ENCODE measurements at regions not wholly inside any gene's neighbourhood (a gene's known extent, or its start where the extent isn't known, plus 50 kb on each side); places are given as distances from the start of the nearest gene placed in this dataset.
"Not testable (repeated sequence)": the region's sequence is repeated elsewhere in the genome, so short reads cannot be mapped to it uniquely, and the experiment has no call there.

DNA sequence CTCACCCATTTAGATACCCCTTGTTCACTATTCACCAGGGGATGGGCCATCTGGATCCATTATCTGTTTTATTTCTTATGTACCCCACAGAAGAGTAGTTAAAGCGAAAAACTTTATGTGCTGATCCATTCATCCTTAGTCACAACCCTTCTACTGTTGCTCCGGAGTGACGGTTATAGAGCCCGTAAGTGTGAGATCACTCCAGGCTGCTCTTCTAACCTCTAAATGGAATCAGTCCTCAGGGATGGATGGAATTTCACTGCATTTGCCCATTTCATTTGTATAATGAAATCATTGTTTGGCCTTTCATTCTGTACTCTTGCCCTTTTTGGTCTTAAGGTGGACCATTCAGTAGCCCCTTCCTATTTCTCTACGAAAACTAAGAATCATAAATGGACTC lies 409.3 kb upstream of the RUNX1 start:
- no peak for DNase-seq

DNA sequence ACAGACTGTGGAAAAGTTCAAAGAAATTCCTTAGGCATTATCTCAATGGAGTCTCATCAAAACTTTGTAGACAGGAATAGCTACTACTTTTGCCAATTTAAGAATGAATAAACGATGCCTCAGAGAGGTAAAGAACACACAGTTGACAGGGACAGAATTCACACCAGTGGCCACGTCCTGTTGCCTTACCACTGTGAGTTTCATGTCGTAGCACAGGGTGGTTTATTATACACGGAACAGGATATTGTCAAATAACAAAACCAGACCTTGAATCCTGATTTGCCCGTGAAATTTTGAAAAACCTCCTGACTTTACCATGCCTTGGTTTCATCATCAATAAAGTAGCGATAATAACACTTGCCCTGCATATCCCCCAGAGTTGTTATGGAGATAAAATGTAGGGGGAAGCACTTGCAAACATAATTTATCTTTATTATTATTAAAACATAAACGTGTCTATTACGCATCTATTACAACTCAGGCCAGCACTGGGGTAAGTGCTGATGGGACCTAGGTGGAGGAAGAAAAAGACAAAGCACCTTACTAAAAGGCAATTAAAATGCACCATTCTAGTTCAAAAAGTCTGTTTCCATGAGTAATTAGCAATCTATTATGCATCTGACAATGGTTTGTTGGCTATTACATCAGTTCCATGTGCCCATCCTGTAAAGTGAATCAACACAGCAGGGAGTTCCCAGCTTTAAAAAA lies 408.1 kb upstream of the RUNX1 start:
- no peak for DNase-seq

DNA sequence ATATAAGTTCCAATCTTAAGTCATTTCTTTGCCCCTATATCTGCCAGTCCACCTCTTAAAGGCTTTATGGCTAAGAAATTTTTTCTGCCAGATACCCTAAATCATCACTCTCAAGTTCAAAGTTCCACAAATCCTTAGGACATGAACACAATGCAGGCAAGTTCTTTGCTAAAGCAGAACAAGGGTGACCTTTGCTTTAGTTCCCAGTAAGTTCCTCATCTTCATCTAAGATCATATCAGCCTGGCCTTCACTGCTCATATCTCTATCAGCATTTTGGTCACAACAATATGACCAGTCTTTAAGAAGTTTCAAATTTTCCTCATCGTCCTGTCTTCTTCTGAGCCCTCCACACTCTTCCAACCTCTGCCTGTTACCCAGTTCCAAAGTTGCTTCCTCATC lies 402.2 kb upstream of the RUNX1 start:
- no peak for DNase-seq

DNA sequence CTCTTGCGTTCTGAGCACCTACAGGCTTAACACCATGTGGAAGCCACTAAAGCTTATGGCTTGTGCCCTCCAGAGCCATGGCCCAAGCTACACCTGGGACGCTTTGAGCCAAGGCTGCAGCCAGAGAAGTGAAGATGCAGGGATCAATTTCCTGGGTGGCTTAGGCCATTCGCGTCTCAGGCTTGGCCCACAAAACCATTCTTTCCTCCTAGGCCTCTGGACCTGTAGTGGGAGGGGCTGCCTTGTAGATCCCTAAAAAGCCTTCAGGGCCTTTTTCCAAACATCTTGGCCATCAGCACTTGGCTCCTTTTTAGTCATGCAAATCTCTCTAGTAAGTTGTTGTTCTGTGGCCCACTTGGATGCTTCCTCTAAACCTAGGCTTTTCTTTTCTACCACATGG lies 401.7 kb upstream of the RUNX1 start:
- no peak for DNase-seq

DNA sequence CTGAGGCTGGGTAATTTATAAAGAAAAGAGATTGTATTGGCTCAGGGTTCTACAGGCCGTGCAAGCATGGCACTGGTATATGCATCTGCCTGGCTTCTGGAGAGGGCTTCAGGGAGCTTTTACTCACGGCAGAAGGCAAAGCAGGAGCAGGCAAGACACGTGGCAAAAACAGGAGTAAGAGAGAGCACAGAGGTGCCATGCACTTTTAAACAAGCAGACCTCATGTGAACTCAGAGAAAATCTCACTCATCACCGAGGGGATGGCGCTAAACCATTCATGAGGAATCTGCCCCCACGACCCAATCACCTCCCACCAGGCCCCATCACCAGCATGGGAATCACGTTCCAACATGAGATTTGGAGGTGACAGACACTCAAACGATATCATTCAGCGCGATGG lies 400.7 kb upstream of the RUNX1 start:
- no peak for DNase-seq

- DNase-seq: no peak
Observed at GRCh38 chr21:35448876-35449599, 399.9 kb upstream of the RUNX1 start.

GRCh38 chr21:35444391-35444790 lies 395.3 kb upstream of the RUNX1 start:
- no peak for DNase-seq

- DNase-seq: no peak
Observed at GRCh38 chr21:35441868-35442582, 392.9 kb upstream of the RUNX1 start.

- DNase-seq: no peak
Observed at GRCh38 chr21:35438643-35439404, 389.7 kb upstream of the RUNX1 start.

DNA sequence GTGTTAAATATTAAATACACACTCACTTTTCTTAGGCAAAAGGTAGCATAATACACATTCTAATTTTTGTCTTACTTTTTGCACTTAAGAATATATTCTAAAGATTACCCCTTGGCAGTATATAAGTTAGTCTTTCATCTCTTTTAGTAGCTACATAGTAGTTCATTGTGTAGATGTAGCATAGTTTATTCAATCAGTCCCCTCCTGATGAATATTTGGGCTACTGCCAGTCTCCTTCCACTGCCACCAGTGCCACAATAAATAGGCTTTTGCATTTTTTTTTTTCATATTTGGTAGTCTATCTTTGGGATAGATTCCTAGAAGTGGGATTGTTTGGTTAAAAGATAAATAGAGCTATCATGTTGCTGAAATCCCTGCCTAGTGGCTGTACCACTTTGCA lies 388.8 kb upstream of the RUNX1 start:
- DNase-seq: no peak

DNA sequence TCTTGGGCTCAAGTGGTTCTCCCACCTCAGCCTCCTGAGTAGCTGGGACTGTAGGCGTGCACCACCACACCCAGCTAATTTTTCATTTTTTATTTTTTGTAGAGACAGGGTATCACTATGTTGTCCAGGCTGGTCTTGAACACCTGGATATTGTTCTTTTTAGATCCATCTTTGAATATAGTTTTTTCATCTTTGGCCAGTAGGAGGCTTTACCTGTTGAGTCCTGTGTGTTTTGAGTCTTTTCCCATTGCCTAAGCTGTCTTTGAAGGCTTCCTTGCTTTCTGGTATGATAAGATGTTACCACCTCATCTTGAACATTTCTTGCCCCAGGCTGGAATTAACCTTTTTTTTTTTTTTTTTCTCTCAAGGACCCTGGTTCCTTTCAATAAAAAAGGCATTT lies 387.8 kb upstream of the RUNX1 start:
- no peak for DNase-seq

- DNase-seq: not testable (repeated sequence)
Observed at GRCh38 chr21:35432601-35433000, 383.5 kb upstream of the RUNX1 start.

DNA sequence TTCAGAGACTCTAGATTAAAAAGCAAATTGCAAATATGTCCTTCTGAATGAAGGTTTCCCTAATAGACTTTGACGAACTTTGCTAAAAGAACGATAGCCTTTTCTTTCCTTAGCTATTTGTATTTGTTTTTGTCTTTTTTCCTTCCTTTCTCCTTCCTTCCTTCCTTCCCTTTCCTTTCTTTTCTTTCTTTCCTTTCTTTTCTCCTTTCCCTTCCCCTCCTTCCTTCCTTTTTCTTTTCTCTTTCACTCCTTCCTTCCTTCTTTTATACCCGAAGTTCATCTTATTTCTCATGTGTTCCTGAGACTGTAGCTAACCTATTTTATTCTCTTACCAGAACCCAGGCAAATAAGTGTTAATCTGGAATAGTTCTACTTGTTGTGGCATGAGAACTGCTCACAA lies 381.2 kb upstream of the RUNX1 start:
- DNase-seq: no peak

- no peak for DNase-seq
Observed at GRCh38 chr21:35428937-35429336, 379.8 kb upstream of the RUNX1 start.

- no peak for DNase-seq
Observed at GRCh38 chr21:35428489-35428888, 379.4 kb upstream of the RUNX1 start.

GRCh38 chr21:35428001-35428320 lies 378.9 kb upstream of the RUNX1 start:
- no peak for DNase-seq

- no peak for DNase-seq
Observed at GRCh38 chr21:35427320-35428000, 378.4 kb upstream of the RUNX1 start.

DNA sequence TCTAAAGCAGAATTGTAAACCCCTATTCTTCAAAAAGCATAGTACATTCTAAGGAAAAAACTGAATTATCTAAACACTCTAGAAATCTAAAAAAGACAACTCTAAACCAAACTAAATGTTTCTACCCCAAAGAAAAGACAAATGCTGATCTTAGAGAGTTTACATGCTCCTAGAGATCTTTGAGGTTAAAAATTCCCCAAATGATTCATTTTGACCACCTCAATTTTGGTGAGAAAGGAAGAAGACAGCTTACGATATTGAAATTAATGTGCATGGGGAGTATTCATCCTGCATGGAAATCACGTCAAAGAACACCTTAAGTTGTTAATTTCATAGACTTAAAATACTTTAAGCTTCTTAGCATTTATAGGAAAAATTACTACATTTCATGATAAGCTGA lies 377.8 kb upstream of the RUNX1 start:
- DNase-seq: no peak

- no peak for DNase-seq
Observed at GRCh38 chr21:35426469-35426868, 377.4 kb upstream of the RUNX1 start.

- DNase-seq: no peak
Observed at GRCh38 chr21:35424122-35424521, 375.0 kb upstream of the RUNX1 start.

DNA sequence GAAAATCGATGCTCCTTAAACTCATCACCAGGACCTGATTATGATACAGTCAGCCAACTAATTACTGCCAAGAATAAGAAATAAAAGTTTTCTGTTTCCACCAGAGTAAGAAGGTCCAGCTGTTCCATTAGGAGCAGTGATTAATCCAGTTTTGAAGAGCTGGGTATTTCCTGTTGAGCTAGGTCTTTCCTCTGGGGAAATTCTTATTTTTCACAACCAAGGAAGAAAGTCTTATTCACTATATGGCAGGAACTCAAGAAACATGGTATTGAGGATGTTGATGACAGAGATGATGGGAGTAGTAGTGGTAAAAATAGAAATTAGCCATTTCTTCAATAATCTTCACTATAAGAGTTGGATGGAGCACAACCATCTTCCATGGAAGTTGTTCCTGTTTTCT lies 374.6 kb upstream of the RUNX1 start:
- no peak for DNase-seq

DNA sequence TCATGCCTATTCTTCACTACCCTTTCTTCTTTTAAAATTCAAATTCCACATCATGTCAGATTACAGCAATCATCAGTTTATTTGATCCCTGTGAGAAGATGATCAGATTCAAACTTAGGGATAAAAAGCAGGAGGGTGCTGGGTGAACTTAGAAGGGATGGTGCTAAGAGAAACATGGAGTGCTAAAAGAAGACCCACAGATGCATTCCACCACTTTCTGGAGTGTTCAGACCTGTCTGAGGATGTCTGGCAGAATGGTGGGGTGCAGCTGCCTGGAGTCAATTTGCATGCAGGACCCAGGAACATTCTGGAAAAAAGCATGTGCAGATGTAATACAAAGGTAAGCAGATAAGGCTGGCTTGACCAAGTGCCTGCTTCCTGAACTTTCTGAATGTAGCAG lies 372.9 kb upstream of the RUNX1 start:
- no peak for DNase-seq
